HuH-7.5 (cell line): ENCODE measurements at regions not wholly inside any gene's neighbourhood (a gene's known extent, or its start where the extent isn't known, plus 50 kb on each side); places are given as distances from the start of the nearest gene placed in this dataset.

ENCODE experiments used
- DNase-seq: peaks from one replicate; pipeline ENCODE4 v3.0.0; 2011; ENCODE audit warnings: low spot score

DNA sequence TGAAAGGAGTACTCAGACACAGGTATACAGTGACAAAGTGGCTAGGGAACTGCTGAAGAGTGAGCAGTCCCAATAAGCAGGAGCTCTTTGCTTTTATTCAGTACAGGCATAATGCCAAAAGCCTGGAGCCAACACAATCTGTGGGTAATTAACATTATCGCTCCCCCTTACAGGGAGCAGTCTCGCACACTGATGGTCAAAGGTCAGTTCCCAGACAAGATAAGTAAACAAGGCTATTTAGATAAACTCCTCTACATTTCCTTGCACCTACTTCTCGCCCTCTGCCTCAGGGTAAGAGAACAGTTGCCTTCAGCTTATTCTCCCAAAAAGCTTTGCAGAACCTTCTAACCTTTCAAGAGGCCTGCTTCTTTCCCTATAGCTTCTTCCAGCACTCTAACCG is 73.9 kb upstream of the TAF9B start:
- DNase-seq, result no peak

DNA sequence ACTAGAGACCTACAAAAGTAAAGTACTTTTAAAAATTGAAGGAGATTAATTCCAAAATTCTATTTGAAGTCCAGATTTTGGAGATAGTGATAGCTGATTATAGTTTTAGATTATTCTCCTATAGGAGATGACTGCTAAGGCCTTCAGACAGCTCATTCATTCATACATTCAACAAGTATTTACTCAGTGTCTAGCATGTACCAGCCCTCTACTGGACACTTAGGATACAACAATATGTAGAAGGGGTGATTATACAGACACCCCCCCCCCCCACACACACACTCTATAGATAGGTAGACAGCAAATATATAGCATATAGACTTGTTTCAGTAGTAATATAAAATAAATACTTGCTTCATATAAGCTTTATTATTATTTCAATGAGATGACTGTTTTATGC is 60.4 kb upstream of the TAF9B start:
- DNase-seq, result peak; percentile 2
